T-helper 17 cell (primary cell): ENCODE measurements at regions not wholly inside any gene's neighbourhood (a gene's known extent, or its start where the extent isn't known, plus 50 kb on each side); places are given as distances from the start of the nearest gene placed in this dataset.
A peak's percentile ranks its signal among the peaks of the same experiment; 100 is the strongest.
"Not testable (repeated sequence)": the region's sequence is repeated elsewhere in the genome, so short reads cannot be mapped to it uniquely, and the experiment has no call there.

ENCODE experiments used
- ATAC-seq: fragments of 150-1000 bp; cut with Tn5 transposase; 2 replicates; pipeline ENCODE4 v1.10.0; 2021; ENCODE audit warnings: mild to moderate bottlenecking, moderate library complexity
- DNase-seq, 3 donors: peaks; one replicate each; pipeline versions ENCODE4 v3.0.0 to v3.0.0-alpha.2; 2020 to 2021
- H3K9me3 ChIP-seq: one replicate; pipeline ENCODE4 v1.7.0; 2013; ENCODE audit warnings: low read length, mild to moderate bottlenecking; ENCODE audit not compliant: control insufficient read depth, poor library complexity, severe bottlenecking
- H3K27ac Mint-ChIP-seq: one replicate; pipeline ENCODE4 v1.8.0; 2022; ENCODE audit warnings: mild to moderate bottlenecking, moderate library complexity, mixed read lengths
- H3K27me3 Mint-ChIP-seq: one replicate; pipeline ENCODE4 v1.8.0; 2022; ENCODE audit warnings: mixed read lengths
- H3K36me3 Mint-ChIP-seq: one replicate; pipeline ENCODE4 v1.8.0; 2022; ENCODE audit warnings: low read depth, mixed read lengths
- H3K4me1 Mint-ChIP-seq: one replicate; pipeline ENCODE4 v1.8.0; 2022; ENCODE audit warnings: mild to moderate bottlenecking, mixed read lengths
- H3K4me3 Mint-ChIP-seq: one replicate; pipeline ENCODE4 v1.8.0; 2022; ENCODE audit warnings: mild to moderate bottlenecking, moderate library complexity, mixed read lengths

DNA sequence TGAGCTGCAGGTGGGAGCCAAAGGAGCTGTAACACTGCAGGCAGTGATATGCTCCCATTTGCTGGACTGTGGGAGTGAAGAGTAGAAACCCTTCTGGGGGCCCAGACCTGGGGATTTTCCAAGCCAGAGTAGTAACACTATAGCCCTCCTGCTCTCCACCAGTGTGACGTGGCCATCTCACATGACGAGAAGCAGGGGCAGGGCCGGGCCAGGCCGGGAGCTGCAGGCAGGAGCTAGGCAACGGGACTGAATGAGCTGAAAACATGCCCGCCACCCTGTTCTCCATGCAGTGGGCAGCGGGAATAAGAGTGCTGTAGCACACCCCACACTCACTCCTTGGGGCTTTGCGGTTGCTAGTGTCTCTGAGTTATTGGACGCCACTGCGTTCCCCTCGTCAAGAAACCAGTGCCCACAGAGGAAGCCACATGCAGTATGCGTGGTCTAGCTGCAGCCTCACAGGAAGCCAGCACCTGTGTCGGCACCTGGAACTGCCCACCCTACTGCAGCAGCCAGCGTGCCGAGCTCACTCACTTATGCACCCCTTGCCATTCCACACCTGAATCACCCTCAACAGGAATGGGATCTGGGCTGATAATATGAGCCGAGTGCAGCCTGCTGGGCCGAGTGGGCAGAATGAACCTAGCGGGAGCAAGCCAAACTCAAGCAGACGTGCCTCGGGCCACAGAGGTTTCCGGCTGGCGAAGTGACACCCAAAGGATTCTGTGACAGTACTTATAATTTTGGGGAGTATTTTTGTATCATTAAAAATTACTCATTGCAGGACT is 1389.6 kb downstream of the KCNT2 start:
- Mint-ChIP-seq H3K27me3 (peaks cover 4% of the 10 kb centered on the region), H3K4me1 (peaks cover 2% of the 10 kb centered on the region), H3K36me3 (no peaks in the 10 kb centered on the region), H3K27ac (no peak overlapping the region), H3K4me3 (no peak overlapping the region)
- H3K9me3 ChIP-seq = no peaks in the 10 kb centered on the region
- DNase-seq (no peak), ATAC-seq (no peak)

DNA sequence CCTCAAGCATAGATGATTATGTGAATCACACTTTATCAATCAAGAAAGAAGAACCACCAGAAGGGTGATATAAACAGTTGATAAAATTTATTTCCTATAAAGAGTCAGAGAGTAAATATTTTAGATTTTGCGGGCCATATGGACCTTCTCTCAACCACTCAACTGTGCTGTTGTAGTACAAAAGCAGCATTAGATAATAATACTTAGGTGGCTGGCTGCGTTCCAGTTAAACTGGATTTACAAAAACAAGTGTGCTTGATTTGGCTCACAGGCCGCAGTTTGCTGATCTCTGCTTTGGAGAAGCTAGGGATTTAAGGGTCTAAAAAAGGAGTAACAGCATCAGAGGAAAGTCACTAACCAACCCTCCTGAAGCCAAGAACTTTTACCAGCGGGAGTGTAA is 1406.0 kb downstream of the KCNT2 start:
- H3K36me3 Mint-ChIP-seq = no peaks in the 10 kb centered on the region
- DNase-seq = no peak
- H3K4me1 Mint-ChIP-seq = peaks cover 7% of the 10 kb centered on the region
- H3K27me3 Mint-ChIP-seq = peaks cover under 1% of the 10 kb centered on the region
- H3K27ac Mint-ChIP-seq = no peak overlapping the region
- no peak overlapping the region for H3K4me3 Mint-ChIP-seq
- no peak for ATAC-seq
- no peaks in the 10 kb centered on the region for H3K9me3 ChIP-seq

DNA sequence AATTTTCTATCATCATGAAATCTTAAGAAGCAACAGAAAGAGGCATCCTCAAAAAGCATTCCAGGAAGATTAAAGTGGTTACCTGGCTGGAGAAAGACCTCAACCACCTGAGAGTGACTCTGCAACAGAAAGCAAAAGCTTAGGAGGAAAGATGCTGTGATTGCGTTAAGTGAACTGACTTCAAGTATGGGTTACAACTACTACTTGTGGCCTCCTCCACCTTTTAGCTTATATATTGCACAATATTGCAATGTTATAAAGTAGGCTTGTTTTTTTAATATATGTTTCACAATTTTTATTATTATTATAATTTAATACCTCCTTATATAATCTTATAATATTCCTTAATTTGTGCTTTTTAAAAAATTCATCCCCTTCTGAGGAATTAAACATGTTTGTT is 1407.5 kb downstream of the KCNT2 start:
- H3K9me3 ChIP-seq = no peaks in the 10 kb centered on the region
- peaks cover 7% of the 10 kb centered on the region for H3K4me1 Mint-ChIP-seq
- H3K27me3 Mint-ChIP-seq = no peaks in the 10 kb centered on the region
- DNase-seq = no peak
- H3K36me3 Mint-ChIP-seq = no peaks in the 10 kb centered on the region
- ATAC-seq = no peak
- no peak overlapping the region for H3K27ac Mint-ChIP-seq
- no peak overlapping the region for H3K4me3 Mint-ChIP-seq

DNA sequence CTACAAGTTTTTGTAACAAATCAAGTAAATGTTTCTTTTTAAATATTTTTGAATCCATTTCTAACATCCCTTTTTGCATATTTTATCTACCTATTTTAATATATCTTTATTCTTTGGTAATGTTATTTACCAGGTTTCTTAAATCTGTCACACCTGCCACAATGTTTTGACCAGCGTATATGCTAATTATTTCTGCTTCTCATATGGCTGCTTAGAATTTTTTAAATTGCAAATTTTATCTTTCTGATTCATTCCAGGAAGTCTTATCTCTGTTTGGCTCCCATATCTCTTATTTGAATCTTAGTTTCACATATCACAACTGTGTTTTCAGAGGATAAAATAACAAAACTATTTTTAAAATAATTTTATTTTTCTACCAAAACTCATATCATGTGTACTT is 1411.1 kb downstream of the KCNT2 start:
- no peaks in the 10 kb centered on the region for H3K9me3 ChIP-seq
- Mint-ChIP-seq H3K4me1 (peaks cover 16% of the 10 kb centered on the region), H3K4me3 (no peak overlapping the region), H3K27ac (no peak overlapping the region), H3K36me3 (no peaks in the 10 kb centered on the region), H3K27me3 (no peaks in the 10 kb centered on the region)
- no peak for ATAC-seq
- DNase-seq = no peak

DNA sequence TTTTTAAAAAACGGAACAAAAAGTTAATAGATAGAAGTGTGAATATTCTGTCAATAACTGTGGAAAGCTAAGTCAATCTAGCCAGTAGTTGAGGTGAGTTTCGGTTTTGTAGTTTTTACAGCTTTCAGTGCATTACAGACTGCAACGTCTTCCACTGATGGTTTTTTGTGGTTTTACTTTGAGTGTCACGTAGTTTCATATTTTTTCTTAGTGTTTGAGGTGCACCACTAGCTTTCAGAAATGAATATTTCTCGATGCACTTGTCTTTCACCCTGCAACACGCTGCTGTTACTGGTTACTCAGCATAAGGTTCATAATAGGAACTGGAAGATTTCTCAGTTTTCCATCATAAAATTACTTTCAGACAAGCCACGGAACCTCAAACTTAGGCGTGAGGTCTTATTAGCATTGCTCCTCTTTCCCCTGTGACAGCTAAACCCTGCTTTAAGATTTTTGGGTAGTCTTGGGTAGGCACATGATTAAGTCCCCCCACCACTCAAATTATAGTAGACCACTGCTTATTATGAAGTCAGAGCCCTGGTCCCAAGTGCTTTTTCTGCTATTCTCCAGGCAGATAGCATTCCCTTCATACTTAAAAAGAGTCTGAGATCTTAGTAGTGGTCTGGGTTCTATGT is 1412.7 kb downstream of the KCNT2 start:
- Mint-ChIP-seq H3K27me3 (no peaks in the 10 kb centered on the region), H3K4me1 (peaks cover 16% of the 10 kb centered on the region), H3K4me3 (peak overlapping the region; percentile 85), H3K36me3 (no peaks in the 10 kb centered on the region), H3K27ac (peak overlapping the region; percentile 73)
- no peaks in the 10 kb centered on the region for H3K9me3 ChIP-seq
- no peak for DNase-seq
- ATAC-seq = peak; percentile 68

DNA sequence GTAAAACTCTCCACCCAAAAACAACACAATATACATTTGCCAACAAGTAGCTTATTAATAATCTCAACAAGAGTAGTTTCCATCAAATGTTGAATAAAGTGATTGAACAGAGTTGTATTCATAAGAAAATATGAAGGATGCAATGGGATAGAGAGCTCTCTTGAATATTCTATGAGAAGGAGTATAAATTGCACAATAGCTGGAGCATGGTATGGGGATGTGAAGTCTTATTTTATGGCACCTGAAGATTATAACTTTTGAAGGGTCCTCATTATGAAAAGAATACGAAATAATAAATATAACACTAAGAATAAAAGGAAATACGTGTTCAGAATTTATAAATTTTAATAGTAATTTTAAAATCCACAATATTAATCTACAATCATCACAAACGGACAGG is 1415.1 kb downstream of the KCNT2 start:
- H3K27me3 Mint-ChIP-seq = no peaks in the 10 kb centered on the region
- no peak overlapping the region for H3K4me3 Mint-ChIP-seq
- no peak overlapping the region for H3K27ac Mint-ChIP-seq
- ATAC-seq = no peak
- no peak for DNase-seq
- no peaks in the 10 kb centered on the region for H3K9me3 ChIP-seq
- peaks cover 14% of the 10 kb centered on the region for H3K4me1 Mint-ChIP-seq
- no peaks in the 10 kb centered on the region for H3K36me3 Mint-ChIP-seq

DNA sequence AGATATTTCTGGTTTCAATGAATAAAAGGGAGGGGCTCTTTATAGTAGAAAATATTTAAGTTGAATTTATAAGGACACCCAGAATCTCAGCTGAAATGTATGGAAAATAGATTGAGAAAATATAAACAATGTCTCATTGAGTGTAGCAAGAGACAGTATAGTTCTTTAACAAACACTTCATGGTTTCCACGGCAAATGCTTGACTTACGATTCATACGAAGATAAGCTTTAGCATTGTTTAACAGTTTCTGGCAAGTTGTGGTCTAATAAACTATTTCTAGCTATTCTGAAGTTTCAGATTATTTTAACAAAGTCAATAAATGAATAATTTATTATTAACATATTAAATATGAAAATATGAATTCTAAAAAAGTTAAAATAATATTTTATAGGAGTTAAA is 1419.4 kb downstream of the KCNT2 start:
- peaks cover 3% of the 10 kb centered on the region for H3K27me3 Mint-ChIP-seq
- no peaks in the 10 kb centered on the region for H3K4me1 Mint-ChIP-seq
- no peak for ATAC-seq
- H3K9me3 ChIP-seq = no peaks in the 10 kb centered on the region
- DNase-seq = no peak
- no peak overlapping the region for H3K27ac Mint-ChIP-seq
- no peaks in the 10 kb centered on the region for H3K36me3 Mint-ChIP-seq
- no peak overlapping the region for H3K4me3 Mint-ChIP-seq

DNA sequence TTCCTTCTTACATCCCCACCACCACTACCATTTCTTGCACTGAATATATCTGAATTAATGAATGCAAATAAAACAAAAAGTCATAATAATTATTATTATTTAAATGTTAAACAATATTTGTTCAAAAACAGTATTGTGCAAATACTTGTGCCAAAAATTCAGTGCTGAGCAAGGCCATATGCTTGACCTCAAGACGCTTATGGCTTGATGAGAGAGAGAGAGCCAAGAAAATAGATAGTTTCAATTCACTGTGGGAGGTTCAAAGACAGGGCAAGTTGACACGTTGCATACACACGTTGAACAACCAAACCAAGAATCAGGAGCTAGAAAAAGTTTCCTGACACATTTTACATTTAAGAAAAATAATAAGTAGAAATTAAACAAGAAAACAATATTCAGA is 1421.7 kb downstream of the KCNT2 start:
- ATAC-seq = no peak
- H3K9me3 ChIP-seq = no peaks in the 10 kb centered on the region
- Mint-ChIP-seq H3K4me1 (no peaks in the 10 kb centered on the region), H3K27ac (no peak overlapping the region), H3K27me3 (peaks cover 17% of the 10 kb centered on the region), H3K36me3 (no peaks in the 10 kb centered on the region), H3K4me3 (no peak overlapping the region)
- no peak for DNase-seq

DNA sequence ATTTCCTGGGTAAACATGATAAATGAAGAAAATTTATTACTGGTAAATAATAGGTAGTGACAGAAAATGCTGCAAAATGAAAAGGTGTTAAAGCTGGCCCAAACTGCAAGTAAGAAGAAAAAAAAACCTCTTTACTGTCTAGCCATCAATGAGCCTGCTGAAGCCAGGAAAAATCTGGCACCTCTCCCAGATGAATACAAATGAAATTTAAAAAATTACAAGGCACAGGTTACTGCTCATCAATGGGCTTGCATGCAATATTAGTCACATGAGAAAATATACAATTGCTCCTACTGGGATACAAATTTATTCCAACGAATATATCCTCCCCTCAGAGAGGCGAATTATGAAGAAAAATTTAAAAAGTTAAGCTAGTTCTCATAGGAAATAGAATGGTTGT is 1422.5 kb downstream of the KCNT2 start:
- ATAC-seq (no peak), DNase-seq (no peak)
- Mint-ChIP-seq H3K4me3 (no peak overlapping the region), H3K27ac (no peak overlapping the region), H3K36me3 (no peaks in the 10 kb centered on the region), H3K27me3 (peaks cover 17% of the 10 kb centered on the region), H3K4me1 (no peaks in the 10 kb centered on the region)
- no peaks in the 10 kb centered on the region for H3K9me3 ChIP-seq

DNA sequence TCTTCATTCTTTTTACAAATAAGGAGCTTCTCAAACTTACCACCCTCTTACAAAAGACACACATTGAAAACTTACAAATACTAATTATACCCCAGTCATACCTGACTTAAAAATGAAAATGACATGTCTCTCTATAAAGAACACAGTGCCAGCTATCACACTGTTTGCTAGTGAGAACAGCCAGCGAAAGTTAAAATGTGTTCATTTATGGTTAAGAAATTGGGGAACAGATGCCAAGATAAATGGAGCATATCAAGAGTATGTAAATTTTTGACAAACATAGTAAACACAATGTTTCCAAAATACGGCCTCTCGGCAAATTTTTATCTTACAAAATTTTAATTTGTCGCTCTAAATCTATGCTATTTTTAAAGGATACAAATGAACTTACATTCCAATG is 1422.9 kb downstream of the KCNT2 start:
- Mint-ChIP-seq H3K27me3 (peaks cover 17% of the 10 kb centered on the region), H3K36me3 (no peaks in the 10 kb centered on the region), H3K27ac (no peak overlapping the region), H3K4me3 (no peak overlapping the region), H3K4me1 (no peaks in the 10 kb centered on the region)
- DNase-seq (no peak), ATAC-seq (no peak)
- H3K9me3 ChIP-seq = no peaks in the 10 kb centered on the region

DNA sequence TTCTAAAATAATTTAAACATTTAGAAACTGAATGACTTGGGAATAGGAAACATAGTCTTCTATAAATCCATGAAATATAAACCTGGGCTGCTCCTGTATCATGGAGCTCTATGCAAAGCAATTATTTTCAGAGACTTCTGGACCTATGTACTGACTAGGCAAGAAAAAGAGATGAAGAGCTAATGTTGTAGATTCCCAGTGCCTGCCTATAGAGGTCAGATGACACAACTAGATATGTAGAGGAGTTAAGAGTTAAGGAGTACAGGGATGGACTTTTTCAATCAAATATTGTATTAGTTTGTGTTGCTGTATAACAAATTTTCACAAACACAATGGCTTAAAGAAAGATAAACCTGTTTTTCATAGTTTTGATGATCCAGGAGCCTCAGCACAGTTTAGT is 1434.5 kb downstream of the KCNT2 start:
- ATAC-seq (no peak), DNase-seq (no peak)
- H3K27ac Mint-ChIP-seq = no peak overlapping the region
- H3K4me1 Mint-ChIP-seq = no peaks in the 10 kb centered on the region
- H3K4me3 Mint-ChIP-seq = no peak overlapping the region
- H3K9me3 ChIP-seq = no peaks in the 10 kb centered on the region
- no peaks in the 10 kb centered on the region for H3K36me3 Mint-ChIP-seq
- no peaks in the 10 kb centered on the region for H3K27me3 Mint-ChIP-seq

DNA sequence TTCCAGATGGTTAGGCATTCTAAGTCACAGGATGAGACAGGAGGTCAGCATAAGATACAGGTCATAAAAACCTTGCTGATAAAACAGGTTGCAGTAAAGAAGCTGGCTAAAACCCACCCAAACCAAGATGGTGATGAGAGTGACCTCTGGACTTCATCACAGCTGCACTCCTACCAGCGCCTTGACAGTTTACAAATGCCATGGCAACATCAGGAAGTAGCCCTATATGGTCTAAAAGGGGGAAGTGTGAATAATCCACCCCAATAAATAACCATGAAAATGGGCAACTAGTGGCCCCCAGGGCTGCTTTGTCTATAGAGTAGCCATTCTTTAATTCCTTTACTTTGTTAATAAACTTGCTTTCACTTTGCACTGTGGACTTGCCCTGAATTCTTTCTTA is 1448.4 kb downstream of the KCNT2 start:
- DNase-seq, H3K27me3 Mint-ChIP-seq, ATAC-seq, H3K9me3 ChIP-seq, H3K4me1 Mint-ChIP-seq, H3K4me3 Mint-ChIP-seq, H3K36me3 Mint-ChIP-seq, H3K27ac Mint-ChIP-seq: not testable (repeated sequence)

DNA sequence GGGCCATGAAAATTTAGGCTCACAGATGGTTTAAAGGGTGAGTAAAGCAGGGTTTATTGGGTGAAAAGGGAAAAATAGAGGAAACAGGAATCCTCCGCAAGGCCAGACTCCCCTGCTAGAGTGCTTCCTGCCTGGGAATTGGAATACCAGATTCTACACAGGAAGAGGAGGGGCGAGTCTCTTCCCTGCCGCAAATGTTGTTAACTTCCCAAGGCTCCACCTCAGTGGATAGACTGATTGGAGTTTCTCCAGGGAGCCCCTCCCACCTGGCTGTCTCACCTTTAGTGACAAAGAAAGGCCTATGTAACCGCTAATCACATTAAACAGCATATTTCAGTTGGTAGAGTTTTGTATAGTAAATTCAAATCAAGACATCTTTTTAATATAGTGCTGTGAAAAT is 1450.1 kb downstream of the KCNT2 start:
- no peak for ATAC-seq
- no peaks in the 10 kb centered on the region for H3K36me3 Mint-ChIP-seq

DNA sequence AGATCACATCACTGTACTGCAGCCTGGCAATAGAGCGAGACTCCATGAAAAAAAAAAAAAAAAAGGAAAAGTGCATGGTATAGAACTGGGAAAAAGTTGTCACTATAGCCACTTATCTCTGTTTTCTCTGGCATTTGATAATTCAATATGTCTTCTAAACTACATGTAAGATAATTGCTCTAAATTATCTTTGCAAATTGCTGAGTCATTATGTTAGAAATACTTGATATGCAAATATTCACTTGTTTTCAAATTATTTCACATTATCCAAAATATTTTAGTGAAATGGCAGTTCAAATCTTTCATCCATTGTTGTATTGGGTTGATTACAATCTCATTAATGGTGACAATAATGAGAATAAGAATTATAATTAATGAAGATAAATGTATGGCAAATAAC is 1455.1 kb downstream of the KCNT2 start:
- no peak for DNase-seq
- no peak overlapping the region for H3K27ac Mint-ChIP-seq
- no peaks in the 10 kb centered on the region for H3K36me3 Mint-ChIP-seq
- H3K4me3 Mint-ChIP-seq = no peak overlapping the region
- H3K4me1 Mint-ChIP-seq = no peaks in the 10 kb centered on the region
- H3K27me3 Mint-ChIP-seq = no peaks in the 10 kb centered on the region
- ATAC-seq = no peak
- H3K9me3 ChIP-seq = no peaks in the 10 kb centered on the region

More for the DNA sequence above, 1450.1 kb downstream of the KCNT2 start:
- H3K27me3 Mint-ChIP-seq = no peaks in the 10 kb centered on the region
- no peaks in the 10 kb centered on the region for H3K4me1 Mint-ChIP-seq
- no peaks in the 10 kb centered on the region for H3K9me3 ChIP-seq
- DNase-seq = no peak
- no peak overlapping the region for H3K27ac Mint-ChIP-seq
- no peak overlapping the region for H3K4me3 Mint-ChIP-seq
